ENCODE measurements at regions not wholly inside any gene's neighbourhood (a gene's known extent, or its start where the extent isn't known, plus 50 kb on each side); places are given as distances from the start of the nearest gene placed in this dataset.

DNA sequence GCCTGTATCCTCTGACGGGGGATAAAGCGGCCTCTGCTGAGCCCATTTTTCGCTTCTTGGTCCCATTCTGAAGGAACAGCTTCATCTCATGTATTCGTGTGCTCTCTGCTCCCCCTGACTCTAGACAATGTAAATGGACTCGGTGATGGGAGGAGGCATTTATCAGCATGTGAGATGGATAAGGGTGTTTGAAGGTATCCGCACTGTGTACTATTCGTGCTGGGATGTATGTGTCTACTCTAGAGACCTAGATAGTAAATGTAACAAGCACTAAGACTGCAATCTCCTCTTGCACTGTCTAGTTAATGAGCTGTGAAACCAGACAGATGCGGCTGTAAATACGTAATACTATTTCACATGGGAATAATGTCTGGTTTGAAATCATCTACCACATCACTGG lies 134.6 kb upstream of the ARGLU1 start:
- H3K27me3 ChIP-seq (ENCODE audit: control insufficient read depth in 2 of 2, insufficient read depth in 2 of 2, low read length in 2 of 2), result no peaks in the 10 kb centered on the region
- dilution Hi-C loops (cut with MboI; ENCODE audit: extremely low pct_ligation_motif_present, low sequenced_read_pairs) (no loop called here), intact Hi-C loops (cut with micrococcal nuclease) (no loop called here)
- H3K9me3 ChIP-seq (replicated peaks; ENCODE audit: control insufficient read depth, insufficient read depth, low read length), result no peaks in the 10 kb centered on the region
- no peaks in the 10 kb centered on the region for H3K36me3 ChIP-seq (ENCODE audit: control insufficient read depth in 2 of 2, extremely low read depth in 1 of 2, insufficient read depth in 2 of 2, low read length in 2 of 2)
- ChIA-PET CTCF (no interaction called here), POLR2A (no interaction called here)
- TF ChIP-seq MYC (IDR thresholded peaks at IDR 0.05; ENCODE audit: low read depth, low read length) (no peak), POLR2A (IDR thresholded peaks at IDR 0.05; ENCODE audit: low read depth, low read length) (no peak), FOS (IDR thresholded peaks at IDR 0.05; ENCODE audit: borderline replicate concordance, insufficient read depth, low read length) (no peak), GATA2 (IDR thresholded peaks at IDR 0.05; ENCODE audit: insufficient read depth, insufficient read length, low read depth, low read length) (no peak), POLR2AphosphoS5 (IDR thresholded peaks at IDR 0.05; ENCODE audit: insufficient read depth, low read depth, low read length) (no peak)
- no peak overlapping the region for H3K9ac ChIP-seq (replicated peaks; ENCODE audit: extremely low read depth, insufficient read depth, low read length)
- H4K20me1 ChIP-seq (replicated peaks; ENCODE audit: control insufficient read depth, extremely low read depth, insufficient read depth, low read length), result no peaks in the 10 kb centered on the region
- no peaks in the 10 kb centered on the region for H3K4me1 ChIP-seq (ENCODE audit: control insufficient read depth, extremely low read depth, insufficient read depth, low read length)
- no peaks in the 10 kb centered on the region for H3K9me1 ChIP-seq (replicated peaks; ENCODE audit: control insufficient read depth, extremely low read depth, insufficient read depth, low read length)
- no peak overlapping the region for H3K4me3 ChIP-seq (replicated peaks in 1 of 3; ENCODE audit: insufficient read depth in 1 of 3, low read depth in 1 of 3, low read length in 3 of 3)
- FAIRE-seq, result no peak
- no peak overlapping the region for H3K27ac ChIP-seq (ENCODE audit: insufficient read depth, low read depth, low read length)
- H3K79me2 ChIP-seq (ENCODE audit: control insufficient read depth, insufficient read depth, low read length), result no peaks in the 10 kb centered on the region
- H2AFZ ChIP-seq (ENCODE audit: low read depth, low read length), result no peak overlapping the region
- BruUV-seq (replicated peaks), result no TSS peak
- no peak for DNase-seq (ENCODE audit: low read depth, low spot score)
- H3K4me2 ChIP-seq (ENCODE audit: insufficient read depth, low read length), result no peak overlapping the region

DNA sequence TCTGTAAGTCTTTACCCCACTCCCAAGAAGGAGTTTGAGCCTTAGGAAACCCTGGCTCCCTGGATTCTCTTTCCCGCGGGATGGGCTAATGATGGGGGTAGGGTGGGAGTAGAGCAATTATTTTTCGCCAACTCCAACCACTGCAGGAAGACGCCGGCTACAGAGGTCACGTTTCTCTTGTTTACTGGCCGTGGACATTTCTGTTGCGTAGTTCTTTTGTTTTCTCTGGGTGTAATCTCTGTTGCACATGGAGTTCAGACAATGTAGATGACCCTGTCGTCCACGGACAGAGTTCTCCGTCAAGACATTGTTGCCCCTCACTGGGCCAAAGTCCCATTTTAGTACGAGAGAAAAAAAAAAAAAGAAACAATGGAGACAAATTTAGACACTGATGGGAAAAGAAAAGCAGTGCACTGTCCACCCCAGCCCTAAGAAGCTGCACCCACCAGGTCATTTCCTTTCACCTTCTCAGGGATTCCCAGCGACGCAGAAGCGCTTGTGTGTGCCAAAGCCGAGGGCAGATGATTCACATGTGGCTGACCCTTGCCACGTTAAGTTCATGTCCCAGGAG lies 133.9 kb upstream of the ARGLU1 start:
- CTCF ChIA-PET, result no interaction called here
- TF ChIP-seq, protein P1, sequence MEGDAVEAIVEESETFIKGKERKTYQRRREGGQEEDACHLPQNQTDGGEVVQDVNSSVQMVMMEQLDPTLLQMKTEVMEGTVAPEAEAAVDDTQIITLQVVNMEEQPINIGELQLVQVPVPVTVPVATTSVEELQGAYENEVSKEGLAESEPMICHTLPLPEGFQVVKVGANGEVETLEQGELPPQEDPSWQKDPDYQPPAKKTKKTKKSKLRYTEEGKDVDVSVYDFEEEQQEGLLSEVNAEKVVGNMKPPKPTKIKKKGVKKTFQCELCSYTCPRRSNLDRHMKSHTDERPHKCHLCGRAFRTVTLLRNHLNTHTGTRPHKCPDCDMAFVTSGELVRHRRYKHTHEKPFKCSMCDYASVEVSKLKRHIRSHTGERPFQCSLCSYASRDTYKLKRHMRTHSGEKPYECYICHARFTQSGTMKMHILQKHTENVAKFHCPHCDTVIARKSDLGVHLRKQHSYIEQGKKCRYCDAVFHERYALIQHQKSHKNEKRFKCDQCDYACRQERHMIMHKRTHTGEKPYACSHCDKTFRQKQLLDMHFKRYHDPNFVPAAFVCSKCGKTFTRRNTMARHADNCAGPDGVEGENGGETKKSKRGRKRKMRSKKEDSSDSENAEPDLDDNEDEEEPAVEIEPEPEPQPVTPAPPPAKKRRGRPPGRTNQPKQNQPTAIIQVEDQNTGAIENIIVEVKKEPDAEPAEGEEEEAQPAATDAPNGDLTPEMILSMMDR (IDR thresholded peaks at IDR 0.05; ENCODE audit: extremely low read depth in 1 of 2, insufficient read depth in 1 of 2, low read depth in 1 of 2, low read length in 2 of 2), result no peak
- TF ChIP-seq JUN (IDR thresholded peaks at IDR 0.05; ENCODE audit: borderline replicate concordance, insufficient read depth, insufficient read length, low read depth) (no peak), POLR2A (IDR thresholded peaks at IDR 0.05; ENCODE audit: low read depth, low read length) (no peak), FOS (IDR thresholded peaks at IDR 0.05; ENCODE audit: borderline replicate concordance, insufficient read depth, low read length) (no peak), MYC (IDR thresholded peaks at IDR 0.05; ENCODE audit: low read depth, low read length) (no peak), POLR2AphosphoS5 (IDR thresholded peaks at IDR 0.05; ENCODE audit: insufficient read depth, low read depth, low read length) (no peak), GATA2 (IDR thresholded peaks at IDR 0.05; ENCODE audit: insufficient read depth, insufficient read length, low read depth, low read length) (no peak), EZH2 (IDR thresholded peaks at IDR 0.05; ENCODE audit: borderline replicate concordance, low read depth, low read length, severe bottlenecking) (no peak)
- TF ChIP-seq, protein P2, sequence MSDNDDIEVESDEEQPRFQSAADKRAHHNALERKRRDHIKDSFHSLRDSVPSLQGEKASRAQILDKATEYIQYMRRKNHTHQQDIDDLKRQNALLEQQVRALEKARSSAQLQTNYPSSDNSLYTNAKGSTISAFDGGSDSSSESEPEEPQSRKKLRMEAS (IDR thresholded peaks at IDR 0.05; ENCODE audit: insufficient read depth, insufficient read length), result no peak
- no peak overlapping the region for H2AFZ ChIP-seq (ENCODE audit: low read depth, low read length)
- POLR2A ChIA-PET, result no interaction called here
- no peak overlapping the region for H3K27ac ChIP-seq (ENCODE audit: insufficient read depth, low read depth, low read length)
- H4K20me1 ChIP-seq (replicated peaks; ENCODE audit: control insufficient read depth, extremely low read depth, insufficient read depth, low read length), result no peaks in the 10 kb centered on the region
- no peaks in the 10 kb centered on the region for H3K9me1 ChIP-seq (replicated peaks; ENCODE audit: control insufficient read depth, extremely low read depth, insufficient read depth, low read length)
- FAIRE-seq (no peak), DNase-seq (ENCODE audit: low read depth, low spot score) (peak; percentile 63)
- H3K9ac ChIP-seq (replicated peaks; ENCODE audit: extremely low read depth, insufficient read depth, low read length), result no peak overlapping the region
- dilution Hi-C loops (cut with MboI; ENCODE audit: extremely low pct_ligation_motif_present, low sequenced_read_pairs), result no loop called here
- no peak overlapping the region for H3K4me3 ChIP-seq (replicated peaks in 1 of 3; ENCODE audit: insufficient read depth in 1 of 3, low read depth in 1 of 3, low read length in 3 of 3)
- no peak overlapping the region for H3K4me2 ChIP-seq (ENCODE audit: insufficient read depth, low read length)
- no peaks in the 10 kb centered on the region for H3K36me3 ChIP-seq (ENCODE audit: control insufficient read depth in 2 of 2, extremely low read depth in 1 of 2, insufficient read depth in 2 of 2, low read length in 2 of 2)
- no peaks in the 10 kb centered on the region for H3K27me3 ChIP-seq (ENCODE audit: control insufficient read depth in 2 of 2, insufficient read depth in 2 of 2, low read length in 2 of 2)
- H3K79me2 ChIP-seq (ENCODE audit: control insufficient read depth, insufficient read depth, low read length), result no peaks in the 10 kb centered on the region
- H3K9me3 ChIP-seq (replicated peaks; ENCODE audit: control insufficient read depth, insufficient read depth, low read length), result no peaks in the 10 kb centered on the region
- no peaks in the 10 kb centered on the region for H3K4me1 ChIP-seq (ENCODE audit: control insufficient read depth, extremely low read depth, insufficient read depth, low read length)
- no TSS peak for BruUV-seq (replicated peaks)
- intact Hi-C loops (cut with micrococcal nuclease), result no loop called here
